GM23338 (cell line): ENCODE measurements at regions not wholly inside any gene's neighbourhood (a gene's known extent, or its start where the extent isn't known, plus 50 kb on each side); places are given as distances from the start of the nearest gene placed in this dataset.

ENCODE experiments used
- ATAC-seq: fragments of 200-7000 bp; cut with Tn5 transposase; 3 replicates; pipeline ENCODE4 v1.9.1; 2020
- DNase-seq: peaks from one replicate; pipeline ENCODE4 v3.0.0-alpha.2; 2015; ENCODE audit warnings: low spot score
- H2AFZ ChIP-seq: fragments of 200-600 bp; sonication (generic); 2 replicates; pipeline ENCODE4 v1.8.0; 2016; ENCODE audit warnings: antibody characterized with exemption, mild to moderate bottlenecking, moderate library complexity
- H3F3A ChIP-seq: fragments of 200-600 bp; sonication (generic); replicated peaks from 2 replicates; pipeline ENCODE4 v1.8.0; 2017; ENCODE audit warnings: antibody characterized with exemption, mixed run types, low read depth
- H3K27ac ChIP-seq: fragments of 200-600 bp; sonication (generic); 2 replicates; pipeline ENCODE4 v1.6.1; 2016; ENCODE audit warnings: low read depth
- H3K27me3 ChIP-seq: fragments of 200-600 bp; sonication (generic); 2 replicates; pipeline ENCODE4 v1.8.0; 2016; ENCODE audit warnings: mild to moderate bottlenecking, mixed run types, moderate library complexity; ENCODE audit not compliant: insufficient read depth
- H3K36me3 ChIP-seq: fragments of 200-600 bp; sonication (generic); 2 replicates; pipeline ENCODE4 v1.8.0; 2016; ENCODE audit warnings: mild to moderate bottlenecking; ENCODE audit not compliant: insufficient read depth
- H3K4me1 ChIP-seq: fragments of 200-600 bp; sonication (generic); 2 replicates; pipeline ENCODE4 v1.8.0; 2016; ENCODE audit warnings: mild to moderate bottlenecking, moderate library complexity; ENCODE audit not compliant: insufficient read depth
- H3K4me2 ChIP-seq: fragments of 200-600 bp; sonication (generic); 2 replicates; pipeline ENCODE4 v1.7.1; 2017; ENCODE audit warnings: mixed run types
- H3K4me3 ChIP-seq: fragments of 200-600 bp; sonication (generic); 2 replicates; pipeline ENCODE4 v1.6.1; 2016; ENCODE audit warnings: mixed run types
- H3K79me2 ChIP-seq: fragments of 200-600 bp; sonication (generic); replicated peaks from 2 replicates; pipeline ENCODE4 v1.8.0; 2017; ENCODE audit warnings: mild to moderate bottlenecking; ENCODE audit not compliant: insufficient read depth
- H3K9me2 ChIP-seq: fragments of 200-600 bp; sonication (generic); 2 replicates; pipeline ENCODE4 v1.8.0; 2017; ENCODE audit not compliant: insufficient read depth
- H4K20me1 ChIP-seq: fragments of 200-600 bp; sonication (generic); replicated peaks from 2 replicates; pipeline ENCODE4 v1.8.0; 2017; ENCODE audit warnings: mild to moderate bottlenecking; ENCODE audit not compliant: insufficient read depth
- H3K27ac Mint-ChIP-seq: 2 replicates; pipeline ENCODE4 v1.8.0; 2020; ENCODE audit warnings: inconsistent platforms, mild to moderate bottlenecking, moderate library complexity, mixed read lengths
- H3K27me3 Mint-ChIP-seq: 3 replicates; pipeline ENCODE4 v1.8.0; 2022; ENCODE audit warnings: low read depth, mild to moderate bottlenecking, moderate library complexity, mixed read lengths, inconsistent platforms; ENCODE audit not compliant: insufficient read depth, poor library complexity
- H3K36me3 Mint-ChIP-seq: 3 replicates; pipeline ENCODE4 v1.8.0; 2021; ENCODE audit warnings: low read depth, mild to moderate bottlenecking, inconsistent platforms, moderate library complexity, mixed read lengths
- H3K4me1 Mint-ChIP-seq: 3 replicates; pipeline ENCODE4 v1.8.0; 2020; ENCODE audit warnings: mild to moderate bottlenecking, inconsistent platforms, mixed read lengths
- H3K4me3 Mint-ChIP-seq: 3 replicates; pipeline ENCODE4 v1.8.0; 2021; ENCODE audit warnings: moderate library complexity, mild to moderate bottlenecking, inconsistent platforms, mixed read lengths
- H3K9me3 Mint-ChIP-seq: 3 replicates; pipeline ENCODE4 v1.8.0; 2020; ENCODE audit warnings: moderate library complexity, mild to moderate bottlenecking, inconsistent platforms, mixed read lengths
- CREB1 ChIP-seq: fragments of 250-450 bp; sonication (Bioruptor Pico); IDR thresholded peaks from 2 replicates; pipeline ENCODE4 v1.5.0; 2020; ENCODE audit warnings: low read depth, mild to moderate bottlenecking, moderate library complexity
- EZH2 ChIP-seq: fragments of 200-600 bp; sonication (generic); IDR thresholded peaks from one replicate; pipeline ENCODE4 v1.8.0; 2017; ENCODE audit warnings: antibody characterized with exemption, mild to moderate bottlenecking, low read depth; ENCODE audit not compliant: unreplicated experiment
- EZH2phosphoT487 ChIP-seq: fragments of 200-600 bp; sonication (generic); IDR thresholded peaks from one replicate; pipeline ENCODE4 v1.8.1; 2018; ENCODE audit warnings: antibody characterized with exemption; ENCODE audit not compliant: unreplicated experiment
- JUNB ChIP-seq: IDR thresholded peaks from one replicate; pipeline ENCODE4 v1.6.1; 2016; ENCODE audit warnings: antibody characterized with exemption; ENCODE audit not compliant: unreplicated experiment
- NANOG ChIP-seq: IDR thresholded peaks from 2 replicates; pipeline ENCODE4 v1.6.1; 2016; ENCODE audit warnings: antibody characterized with exemption, borderline replicate concordance
- POLR2AphosphoS5 ChIP-seq: IDR thresholded peaks from 2 replicates; pipeline ENCODE4 v1.6.1; 2016; ENCODE audit warnings: antibody characterized with exemption, low read depth
- STAT1 ChIP-seq: IDR thresholded peaks from one replicate; pipeline ENCODE4 v1.6.1; 2016; ENCODE audit warnings: antibody characterized with exemption; ENCODE audit not compliant: unreplicated experiment
- ZNF114 ChIP-seq: fragments of 250-450 bp; sonication (Bioruptor Pico); IDR thresholded peaks from 2 replicates; pipeline ENCODE4 v1.5.0; 2020; ENCODE audit warnings: mild to moderate bottlenecking, moderate library complexity
- ZNF331 ChIP-seq: fragments of 250-450 bp; sonication (Bioruptor Pico); IDR thresholded peaks from 2 replicates; pipeline ENCODE4 v1.5.0; 2020; ENCODE audit warnings: low read depth, mild to moderate bottlenecking, moderate library complexity
- TF ChIP-seq, protein P1 (sequence below): IDR thresholded peaks from one replicate; pipeline ENCODE4 v1.6.1; 2018; ENCODE audit warnings: antibody characterized with exemption; ENCODE audit not compliant: unreplicated experiment
- TF ChIP-seq, protein P2 (sequence below): IDR thresholded peaks from 2 replicates; pipeline ENCODE4 v1.6.1; 2016; ENCODE audit warnings: antibody characterized with exemption

- TF ChIP-seq, protein P1, sequence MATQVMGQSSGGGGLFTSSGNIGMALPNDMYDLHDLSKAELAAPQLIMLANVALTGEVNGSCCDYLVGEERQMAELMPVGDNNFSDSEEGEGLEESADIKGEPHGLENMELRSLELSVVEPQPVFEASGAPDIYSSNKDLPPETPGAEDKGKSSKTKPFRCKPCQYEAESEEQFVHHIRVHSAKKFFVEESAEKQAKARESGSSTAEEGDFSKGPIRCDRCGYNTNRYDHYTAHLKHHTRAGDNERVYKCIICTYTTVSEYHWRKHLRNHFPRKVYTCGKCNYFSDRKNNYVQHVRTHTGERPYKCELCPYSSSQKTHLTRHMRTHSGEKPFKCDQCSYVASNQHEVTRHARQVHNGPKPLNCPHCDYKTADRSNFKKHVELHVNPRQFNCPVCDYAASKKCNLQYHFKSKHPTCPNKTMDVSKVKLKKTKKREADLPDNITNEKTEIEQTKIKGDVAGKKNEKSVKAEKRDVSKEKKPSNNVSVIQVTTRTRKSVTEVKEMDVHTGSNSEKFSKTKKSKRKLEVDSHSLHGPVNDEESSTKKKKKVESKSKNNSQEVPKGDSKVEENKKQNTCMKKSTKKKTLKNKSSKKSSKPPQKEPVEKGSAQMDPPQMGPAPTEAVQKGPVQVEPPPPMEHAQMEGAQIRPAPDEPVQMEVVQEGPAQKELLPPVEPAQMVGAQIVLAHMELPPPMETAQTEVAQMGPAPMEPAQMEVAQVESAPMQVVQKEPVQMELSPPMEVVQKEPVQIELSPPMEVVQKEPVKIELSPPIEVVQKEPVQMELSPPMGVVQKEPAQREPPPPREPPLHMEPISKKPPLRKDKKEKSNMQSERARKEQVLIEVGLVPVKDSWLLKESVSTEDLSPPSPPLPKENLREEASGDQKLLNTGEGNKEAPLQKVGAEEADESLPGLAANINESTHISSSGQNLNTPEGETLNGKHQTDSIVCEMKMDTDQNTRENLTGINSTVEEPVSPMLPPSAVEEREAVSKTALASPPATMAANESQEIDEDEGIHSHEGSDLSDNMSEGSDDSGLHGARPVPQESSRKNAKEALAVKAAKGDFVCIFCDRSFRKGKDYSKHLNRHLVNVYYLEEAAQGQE, result no peak
- TF ChIP-seq ZNF114 (CRISPR knock-in tag), result no peak
- TF ChIP-seq NANOG, result no peak
- TF ChIP-seq CREB1, result no peak
- TF ChIP-seq STAT1, result no peak
Observed at GRCh38 chr18:72107647-72108383, 436.3 kb downstream of the CBLN2 start (continued).

GRCh38 chr18:72104851-72105250 is 439.3 kb downstream of the CBLN2 start:
- Mint-ChIP-seq H3K36me3 (peaks cover 9% of the 10 kb centered on the region; the same call in 2 of the 3 replicates), H3K4me1 (no peaks in the 10 kb centered on the region; the same call in 2 of the 3 replicates), H3K27ac (no peak overlapping the region), H3K27me3 (peaks cover 3% of the 10 kb centered on the region), H3K9me3 (peaks cover 86% of the 10 kb centered on the region), H3K4me3 (no peak overlapping the region)
- Histone ChIP-seq H3K9me2 (no peaks in the 10 kb centered on the region), H3K36me3 (no peaks in the 10 kb centered on the region), H3K4me3 (no peak overlapping the region), H3K4me1 (no peaks in the 10 kb centered on the region), H3K4me2 (no peak overlapping the region), H3K27ac (no peak overlapping the region), H4K20me1 (no peaks in the 10 kb centered on the region), H3K27me3 (no peaks in the 10 kb centered on the region), H3F3A (no peaks in the 10 kb centered on the region), H2AFZ (no peak overlapping the region), H3K79me2 (no peaks in the 10 kb centered on the region)
- ATAC-seq, result no peak
- DNase-seq, result no peak
- TF ChIP-seq POLR2AphosphoS5, result no peak
- no peak for TF ChIP-seq NANOG
- no peak for TF ChIP-seq EZH2phosphoT487
- no peak for TF ChIP-seq JUNB
- no peak for TF ChIP-seq ZNF331
- no peak for TF ChIP-seq STAT1
- TF ChIP-seq CREB1, result no peak
- TF ChIP-seq, protein P2, sequence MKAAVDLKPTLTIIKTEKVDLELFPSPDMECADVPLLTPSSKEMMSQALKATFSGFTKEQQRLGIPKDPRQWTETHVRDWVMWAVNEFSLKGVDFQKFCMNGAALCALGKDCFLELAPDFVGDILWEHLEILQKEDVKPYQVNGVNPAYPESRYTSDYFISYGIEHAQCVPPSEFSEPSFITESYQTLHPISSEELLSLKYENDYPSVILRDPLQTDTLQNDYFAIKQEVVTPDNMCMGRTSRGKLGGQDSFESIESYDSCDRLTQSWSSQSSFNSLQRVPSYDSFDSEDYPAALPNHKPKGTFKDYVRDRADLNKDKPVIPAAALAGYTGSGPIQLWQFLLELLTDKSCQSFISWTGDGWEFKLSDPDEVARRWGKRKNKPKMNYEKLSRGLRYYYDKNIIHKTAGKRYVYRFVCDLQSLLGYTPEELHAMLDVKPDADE, result no peak
- TF ChIP-seq, protein P1, result no peak
- no peak for TF ChIP-seq EZH2
